ENCODE measurements at regions not wholly inside any gene's neighbourhood (a gene's known extent, or its start where the extent isn't known, plus 50 kb on each side); places are given as distances from the start of the nearest gene placed in this dataset.

- no peak for TF ChIP-seq CTCF (conservative IDR thresholded peaks at IDR 0.05; ENCODE audit: low read depth, low read length)
- no peak for DNase-seq (ENCODE audit: low read depth)
- no peak overlapping the region for H3K4me3 ChIP-seq (ENCODE audit: low read depth, low read length)
Observed at GRCh38 chr2:160667811-160668210, 174.2 kb upstream of the RBMS1 start.

GRCh38 chr2:160670618-160671017, 177.0 kb upstream of the RBMS1 start:
- no peak overlapping the region for H3K4me3 ChIP-seq (ENCODE audit: low read depth, low read length)
- DNase-seq (ENCODE audit: low read depth): no peak
- no peak for TF ChIP-seq CTCF (conservative IDR thresholded peaks at IDR 0.05; ENCODE audit: low read depth, low read length)

GRCh38 chr2:160672211-160672610, 178.6 kb upstream of the RBMS1 start:
- no peak for TF ChIP-seq CTCF (conservative IDR thresholded peaks at IDR 0.05; ENCODE audit: low read depth, low read length)
- no peak for DNase-seq (ENCODE audit: low read depth)
- no peak overlapping the region for H3K4me3 ChIP-seq (ENCODE audit: low read depth, low read length)

GRCh38 chr2:160674146-160674750, 180.6 kb upstream of the RBMS1 start:
- no peak overlapping the region for H3K4me3 ChIP-seq (ENCODE audit: low read depth, low read length)
- DNase-seq (ENCODE audit: low read depth): no peak
- no peak for TF ChIP-seq CTCF (conservative IDR thresholded peaks at IDR 0.05; ENCODE audit: low read depth, low read length)

GRCh38 chr2:160679686-160680085, 186.1 kb upstream of the RBMS1 start:
- DNase-seq (ENCODE audit: low read depth): no peak
- TF ChIP-seq CTCF (conservative IDR thresholded peaks at IDR 0.05; ENCODE audit: low read depth, low read length): no peak
- no peak overlapping the region for H3K4me3 ChIP-seq (ENCODE audit: low read depth, low read length)

- no peak for TF ChIP-seq CTCF (conservative IDR thresholded peaks at IDR 0.05; ENCODE audit: low read depth, low read length)
- no peak for DNase-seq (ENCODE audit: low read depth)
- H3K4me3 ChIP-seq (ENCODE audit: low read depth, low read length): no peak overlapping the region
Observed at GRCh38 chr2:160680294-160680693, 186.7 kb upstream of the RBMS1 start.

GRCh38 chr2:160680974-160681373, 187.4 kb upstream of the RBMS1 start:
- H3K4me3 ChIP-seq (ENCODE audit: low read depth, low read length): no peak overlapping the region
- no peak for TF ChIP-seq CTCF (conservative IDR thresholded peaks at IDR 0.05; ENCODE audit: low read depth, low read length)
- DNase-seq (ENCODE audit: low read depth): no peak

Measured in epithelial cell of proximal tubule (primary cell).